ENCODE measurements at regions not wholly inside any gene's neighbourhood (a gene's known extent, or its start where the extent isn't known, plus 50 kb on each side); places are given as distances from the start of the nearest gene placed in this dataset.
"Not testable (repeated sequence)": the region's sequence is repeated elsewhere in the genome, so short reads cannot be mapped to it uniquely, and the experiment has no call there.

- DNase-seq: no peak
These were observed 112.7 kb upstream of the BMPER start for GRCh38 chr7:33792547-33793105.

GRCh38 chr7:33793616-33794015, 111.7 kb upstream of the BMPER start:
- DNase-seq: no peak

DNA sequence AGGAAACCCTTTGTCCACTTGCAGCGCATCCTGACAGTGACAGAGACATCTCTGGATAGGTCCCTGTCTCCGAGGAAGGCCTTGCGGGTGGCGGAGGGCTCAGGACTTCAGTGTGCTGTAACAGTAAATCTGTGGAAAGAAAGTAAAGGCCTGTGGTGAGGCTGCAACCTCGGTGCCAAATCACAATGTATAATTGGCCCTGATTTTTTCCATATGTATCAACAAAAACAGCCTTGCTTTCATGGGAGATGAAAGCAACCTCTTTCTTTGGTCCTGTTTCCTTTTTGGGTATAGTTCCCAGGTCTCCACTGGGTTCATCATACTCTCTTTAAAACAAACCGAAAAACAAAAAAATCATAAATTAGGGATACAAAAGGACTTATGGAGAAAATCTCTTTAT, 110.9 kb upstream of the BMPER start:
- no peak for DNase-seq

DNA sequence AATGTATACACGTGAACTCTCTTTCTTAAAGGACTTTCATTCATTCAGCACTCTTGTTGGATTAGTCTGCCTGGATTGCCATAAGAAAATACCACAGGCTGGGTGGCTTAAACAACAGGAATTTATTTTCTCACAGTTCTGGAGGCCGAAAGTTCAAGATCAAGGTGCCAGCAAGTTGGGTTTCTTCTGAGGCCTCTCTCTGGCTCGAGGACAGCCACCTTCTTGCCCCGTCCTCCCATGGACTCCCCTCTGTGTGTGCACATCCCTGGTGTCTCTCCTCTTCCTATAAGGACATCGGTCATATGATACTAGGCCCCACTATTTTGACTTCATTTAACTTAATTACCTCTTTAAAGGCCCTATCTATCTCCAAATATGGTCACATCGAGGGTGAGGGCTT, 110.4 kb upstream of the BMPER start:
- no peak for DNase-seq

DNA sequence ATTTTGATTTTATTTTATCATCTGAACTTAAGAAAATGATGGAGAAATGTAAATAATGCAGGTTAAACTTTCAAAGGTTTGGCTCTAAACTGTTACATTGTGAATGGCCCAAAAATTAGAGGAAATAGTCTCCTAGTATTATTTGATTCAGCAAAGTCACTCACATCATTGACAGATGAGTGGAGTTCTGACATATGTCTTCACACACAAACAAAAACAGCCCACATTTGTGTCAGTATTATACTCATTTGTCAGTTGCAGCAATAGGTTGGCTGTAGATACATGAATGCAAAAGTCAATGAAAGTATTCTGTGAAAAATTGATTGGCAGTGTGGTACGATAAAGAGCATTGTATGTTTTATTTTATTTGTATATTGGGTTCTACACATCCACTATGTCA, 108.8 kb upstream of the BMPER start:
- no peak for DNase-seq

DNA sequence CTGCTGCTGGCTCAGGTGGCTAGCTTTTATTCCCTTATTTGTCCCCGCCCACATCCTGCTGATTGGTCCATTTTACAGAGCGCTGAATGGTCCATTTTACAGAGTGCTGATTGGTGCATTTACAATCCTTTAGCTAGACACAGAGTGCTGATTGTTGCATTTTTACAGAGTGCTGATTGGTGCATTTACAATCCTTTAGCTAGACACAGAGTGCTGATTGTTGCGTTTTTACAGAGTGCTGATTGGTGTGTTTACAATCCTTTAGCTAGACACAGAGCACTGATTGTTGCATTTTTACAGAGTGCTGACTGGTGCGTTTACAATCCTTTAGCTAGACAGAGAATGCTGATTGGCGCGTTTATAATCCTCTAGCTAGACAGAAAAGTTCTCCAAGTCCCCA, 107.8 kb upstream of the BMPER start:
- not testable (repeated sequence) for DNase-seq

DNA sequence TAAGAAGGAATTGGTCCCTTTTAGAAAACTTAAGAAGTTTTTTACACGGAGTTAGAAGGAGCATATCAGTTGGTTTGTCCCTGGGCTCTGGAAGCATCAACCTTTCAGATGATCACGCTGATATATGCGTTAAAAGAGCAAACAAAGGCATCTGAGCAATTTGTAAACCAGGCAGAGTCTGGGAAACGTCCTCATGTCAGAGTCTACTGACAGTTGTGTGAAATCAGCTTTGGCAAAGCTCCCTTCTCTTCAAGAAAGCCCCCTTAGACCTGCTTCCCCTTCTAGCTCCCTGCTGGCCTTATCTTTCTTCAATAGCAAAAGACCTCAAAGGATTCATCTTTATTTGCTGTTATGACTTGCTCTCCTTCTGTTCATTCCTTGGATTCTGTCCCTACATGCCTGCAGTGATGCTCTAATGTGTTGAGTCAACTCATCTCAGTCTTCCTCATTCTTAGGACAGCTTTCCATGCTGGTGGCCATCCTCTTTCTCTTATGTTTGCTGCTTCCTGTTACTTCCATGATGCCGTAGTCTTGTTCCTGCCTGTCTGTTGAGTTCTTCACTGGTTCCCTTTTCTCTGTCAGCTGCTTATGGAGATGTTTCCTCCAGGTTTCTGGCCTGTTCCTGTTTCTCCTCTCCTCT, 106.5 kb upstream of the BMPER start:
- no peak for DNase-seq

GRCh38 chr7:33799766-33800165, 105.6 kb upstream of the BMPER start:
- no peak for DNase-seq

GRCh38 chr7:33802600-33802999, 102.7 kb upstream of the BMPER start:
- DNase-seq: no peak

GRCh38 chr7:33804140-33804660, 101.1 kb upstream of the BMPER start:
- DNase-seq: no peak

GRCh38 chr7:33805630-33806233, 99.6 kb upstream of the BMPER start:
- no peak for DNase-seq

DNA sequence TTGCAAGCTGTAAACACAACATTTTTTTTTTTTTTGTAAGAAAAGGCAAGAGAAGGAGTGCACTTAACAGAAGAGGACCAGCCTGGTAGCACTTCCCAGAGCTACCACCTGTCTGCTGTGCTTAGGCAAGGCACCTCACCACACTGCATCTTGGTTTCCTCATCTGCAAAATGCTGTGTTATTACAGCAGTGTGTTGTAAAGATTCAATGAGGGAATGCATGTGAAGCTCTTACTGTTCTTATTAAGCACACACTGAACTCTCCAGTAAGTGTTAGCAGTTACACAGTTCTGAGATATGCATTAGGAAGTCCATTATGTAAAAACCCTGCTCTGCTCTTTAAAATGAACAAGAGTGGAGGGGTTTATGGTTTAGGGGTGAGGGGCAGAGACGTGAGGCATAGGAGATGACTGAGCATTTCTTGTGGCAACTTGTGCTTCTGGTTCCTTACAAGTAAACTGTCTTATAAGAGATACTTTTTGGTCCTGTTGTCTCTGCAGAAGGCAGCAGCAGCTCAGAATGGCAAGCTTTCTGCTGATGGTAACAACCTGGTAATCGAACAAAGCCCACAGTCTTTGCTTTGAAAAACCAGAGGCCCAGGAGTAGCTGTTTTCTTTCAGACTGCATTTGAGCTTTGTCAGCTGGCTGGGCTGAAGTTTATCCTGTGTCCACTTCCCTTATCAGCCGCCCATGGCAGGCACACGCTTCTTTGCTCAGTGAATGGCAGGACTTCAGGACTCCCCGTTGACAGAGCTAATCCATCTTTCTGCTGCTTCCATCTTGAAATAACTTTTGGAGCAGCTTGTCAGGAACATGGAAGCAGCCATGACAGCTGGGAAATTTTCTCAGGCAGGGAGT, 98.8 kb upstream of the BMPER start:
- no peak for DNase-seq

- DNase-seq: no peak
These were observed 98.2 kb upstream of the BMPER start for GRCh38 chr7:33807155-33807530.

- DNase-seq: no peak
These were observed 97.4 kb upstream of the BMPER start for GRCh38 chr7:33807779-33808482.

DNA sequence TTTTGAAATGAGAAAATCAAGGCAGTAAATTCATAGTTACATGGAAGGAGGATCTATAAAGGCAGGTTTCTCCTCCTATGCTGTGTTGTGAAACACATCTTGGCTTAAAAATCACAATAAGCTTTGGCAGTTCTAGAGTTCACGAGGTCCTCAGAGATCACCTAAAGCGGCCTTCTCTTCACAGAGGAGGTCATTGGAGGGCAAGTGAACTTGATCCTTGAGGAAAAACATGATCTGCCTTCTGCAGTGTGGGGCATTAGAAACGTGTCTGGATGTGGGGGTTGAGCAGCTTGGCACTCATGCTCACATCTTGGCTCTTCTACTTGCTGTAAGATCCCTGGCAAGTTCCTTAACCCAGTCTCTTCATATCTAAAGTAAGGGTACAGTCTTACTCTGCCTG, 96.1 kb upstream of the BMPER start:
- no peak for DNase-seq

- DNase-seq: no peak
These were observed 95.0 kb upstream of the BMPER start for GRCh38 chr7:33810356-33810755.

DNA sequence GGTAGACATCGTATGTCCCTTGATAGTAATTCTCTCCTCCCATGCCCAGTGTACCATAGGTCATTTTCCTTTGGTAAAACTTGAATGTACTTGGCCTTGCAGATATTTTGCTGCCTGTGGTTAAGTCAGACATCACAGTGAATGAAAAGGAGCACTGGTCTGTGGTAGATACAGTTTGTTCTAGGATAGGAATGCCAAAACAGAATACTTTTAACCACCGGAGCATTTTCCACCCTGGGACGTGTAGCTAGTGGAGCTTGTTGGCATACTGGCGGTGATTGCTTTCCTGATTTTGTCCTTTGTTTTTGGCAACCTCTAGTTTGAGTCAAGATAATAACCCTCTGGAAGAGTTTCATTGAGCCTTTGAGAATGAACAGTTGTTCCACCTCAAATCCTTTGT, 92.0 kb upstream of the BMPER start:
- DNase-seq: no peak

GRCh38 chr7:33814400-33814799, 90.9 kb upstream of the BMPER start:
- no peak for DNase-seq

DNA sequence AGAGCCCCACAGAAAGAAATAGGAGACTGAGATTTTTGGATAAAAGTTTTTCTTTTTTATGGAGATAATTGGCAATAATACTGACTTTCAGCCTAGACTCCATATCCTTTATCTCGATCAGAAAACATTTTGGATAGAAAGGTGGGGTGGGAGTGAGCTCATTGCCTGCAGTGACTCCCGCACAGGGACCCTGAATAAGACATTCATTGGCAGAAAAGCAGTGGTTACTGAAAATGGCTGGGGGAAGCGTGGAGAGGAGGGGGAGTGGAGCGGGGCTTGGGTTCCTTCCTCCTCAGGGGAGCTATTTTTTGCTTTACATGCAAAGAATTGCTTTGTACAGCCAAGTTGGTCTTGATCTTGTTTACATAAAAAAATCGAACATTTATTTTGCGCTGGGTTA, 90.4 kb upstream of the BMPER start:
- DNase-seq: no peak

GRCh38 chr7:33815336-33815735, 90.0 kb upstream of the BMPER start:
- DNase-seq: no peak

GRCh38 chr7:33816106-33816505, 89.2 kb upstream of the BMPER start:
- no peak for DNase-seq

- DNase-seq: no peak
These were observed 85.7 kb upstream of the BMPER start for GRCh38 chr7:33819658-33820057.

- DNase-seq: no peak
These were observed 85.1 kb upstream of the BMPER start for GRCh38 chr7:33820206-33820605.

Measured in RPMI8226 (cell line).